Caco-2 (cell line): ENCODE measurements at regions not wholly inside any gene's neighbourhood (a gene's known extent, or its start where the extent isn't known, plus 50 kb on each side); places are given as distances from the start of the nearest gene placed in this dataset.

Source experiments
- BruUV-seq: library from RNA; stranded (reverse); fragments of 400-500 nt; replicated peaks from 2 replicates; lab custom pipeline; 2021; lab: Mats Ljungman, UMichigan
- CTCF ChIA-PET: fragments of 300-600 bp; sonication (Branson Sonifier 250); formaldehyde crosslinking; loops from one replicate; lab custom pipeline; 2022; ENCODE audit warnings: antibody characterized with exemption; lab: Charles Lee
- POLR2A ChIA-PET: fragments of 300-600 bp; sonication (Branson Sonifier 250); formaldehyde crosslinking; loops from one replicate; lab custom pipeline; 2022; ENCODE audit warnings: antibody characterized with exemption; lab: Charles Lee
- DNase-seq, 2 experiments: peaks; one replicate each; pipeline versions ENCODE4 v3.0.0 to v3.0.0-alpha.2; 2020 to 2022
- H3K27me3 ChIP-seq: replicated peaks from 2 replicates; pipeline ENCODE4 v1.6.0; 2011; ENCODE audit warnings: low read length; ENCODE audit not compliant: control insufficient read depth, insufficient read depth
- H3K36me3 ChIP-seq: 2 replicates; pipeline ENCODE4 v1.5.1; 2011; ENCODE audit warnings: low read length; ENCODE audit not compliant: control insufficient read depth, insufficient read depth
- H3K4me1 ChIP-seq: fragments of 250-450 bp; sonication (Bioruptor Pico); 2 replicates; pipeline ENCODE4 v1.5.1; 2020; ENCODE audit warnings: mild to moderate bottlenecking
- H3K4me3 ChIP-seq: 2 replicates; pipeline ENCODE4 v1.5.1; 2011; ENCODE audit warnings: low read depth, mild to moderate bottlenecking, control low read depth, low read length
- H3K9me3 ChIP-seq: fragments of 250-450 bp; sonication (Bioruptor Pico); 2 replicates; pipeline ENCODE4 v1.5.1; 2020; ENCODE audit warnings: mild to moderate bottlenecking, moderate library complexity
- H3K27ac Mint-ChIP-seq: one replicate; pipeline ENCODE4 v1.8.0; 2022; ENCODE audit warnings: mixed read lengths; ENCODE audit not compliant: unreplicated experiment
- H3K27me3 Mint-ChIP-seq: one replicate; pipeline ENCODE4 v1.8.0; 2022; ENCODE audit warnings: mixed read lengths; ENCODE audit not compliant: insufficient read depth, unreplicated experiment
- H3K36me3 Mint-ChIP-seq: one replicate; pipeline ENCODE4 v1.8.0; 2022; ENCODE audit warnings: mild to moderate bottlenecking, mixed read lengths; ENCODE audit not compliant: insufficient read depth, unreplicated experiment
- H3K4me1 Mint-ChIP-seq: one replicate; pipeline ENCODE4 v1.8.0; 2022; ENCODE audit warnings: low read depth, mixed read lengths; ENCODE audit not compliant: unreplicated experiment
- H3K4me3 Mint-ChIP-seq: one replicate; pipeline ENCODE4 v1.8.0; 2022; ENCODE audit warnings: mild to moderate bottlenecking, moderate library complexity, mixed read lengths; ENCODE audit not compliant: unreplicated experiment
- H3K9me3 Mint-ChIP-seq: one replicate; pipeline ENCODE4 v1.8.0; 2022; ENCODE audit warnings: mixed read lengths; ENCODE audit not compliant: unreplicated experiment
- intact Hi-C: fragments of 100-400 bp; cut with micrococcal nuclease; formaldehyde crosslinking; loops from one replicate; pipeline ENCODE4 v1.10.0; 2022; ENCODE audit not compliant: unreplicated experiment
- TF ChIP-seq, protein P1 (sequence below), 2 experiments: fragments of 200-600 bp in 1 of 2; IDR thresholded peaks; 1 replicate in 1 of 2; 2 replicates in 1 of 2; pipeline versions ENCODE4 v1.5.1 to v1.8.0; 2011 to 2022; ENCODE audit warnings: antibody characterized with exemption in 1 of 2, control low read depth in 1 of 2, inconsistent platforms in 1 of 2, low read depth in 1 of 2, low read length in 1 of 2, mild to moderate bottlenecking in 1 of 2, moderate library complexity in 1 of 2; ENCODE audit not compliant: insufficient read depth in 1 of 2, severe bottlenecking in 1 of 2, unreplicated experiment in 1 of 2

DNA sequence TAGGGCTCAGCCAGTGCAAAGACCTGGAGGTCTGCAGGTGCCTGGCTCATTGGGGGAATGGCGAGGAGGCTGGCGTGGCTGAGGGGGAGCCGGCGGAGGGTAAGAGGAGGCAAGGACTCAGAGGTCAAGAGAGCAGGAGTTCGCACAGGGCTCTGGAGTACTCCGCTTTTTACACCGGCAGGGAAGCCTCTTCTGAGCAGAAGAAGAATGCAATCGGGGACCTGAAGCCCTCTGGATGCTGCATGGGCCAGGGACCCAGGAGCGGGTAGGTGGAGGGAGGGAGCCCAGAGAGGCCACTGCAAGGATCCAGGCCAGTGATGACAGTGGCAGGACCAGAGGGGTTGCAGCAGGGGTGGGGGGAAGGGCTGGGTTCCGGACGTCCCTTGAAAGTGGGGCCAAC, 70.4 kb upstream of the TAMM41 start:
- Mint-ChIP-seq H3K9me3 (no peaks in the 10 kb centered on the region), H3K27me3 (peaks cover 11% of the 10 kb centered on the region)
- CTCF ChIA-PET: no interaction called here

DNA sequence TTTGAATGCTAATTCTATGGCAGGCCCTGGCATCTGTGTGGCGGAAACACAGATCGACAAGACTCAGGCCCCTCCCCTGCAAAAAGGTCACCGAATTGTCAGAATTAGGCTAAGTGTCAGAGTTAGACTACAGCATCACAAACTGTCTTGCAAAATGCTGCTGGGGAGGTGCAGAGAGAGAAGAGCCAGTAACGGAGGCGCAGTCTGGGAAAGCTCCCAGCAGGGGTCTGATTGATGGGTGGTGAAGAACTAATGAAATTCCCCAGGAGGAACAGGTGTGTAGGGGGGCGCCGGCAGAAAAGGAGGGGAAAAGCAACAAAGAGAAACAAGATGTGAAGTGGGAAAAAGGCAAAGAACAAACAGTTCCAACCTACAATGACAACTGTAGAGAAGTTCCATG, 72.7 kb upstream of the TAMM41 start:
- Mint-ChIP-seq H3K27ac (no peak overlapping the region), H3K36me3 (no peaks in the 10 kb centered on the region), H3K4me3 (no peak overlapping the region), H3K9me3 (no peaks in the 10 kb centered on the region), H3K4me1 (no peaks in the 10 kb centered on the region), H3K27me3 (peaks cover 17% of the 10 kb centered on the region)
- Histone ChIP-seq H3K36me3 (no peaks in the 10 kb centered on the region), H3K4me1 (no peaks in the 10 kb centered on the region), H3K9me3 (no peaks in the 10 kb centered on the region; the same call in 1 of the 2 replicates), H3K27me3 (no peaks in the 10 kb centered on the region; the same call in 1 of the 2 replicates), H3K4me3 (no peak overlapping the region)
- TF ChIP-seq, protein P1, sequence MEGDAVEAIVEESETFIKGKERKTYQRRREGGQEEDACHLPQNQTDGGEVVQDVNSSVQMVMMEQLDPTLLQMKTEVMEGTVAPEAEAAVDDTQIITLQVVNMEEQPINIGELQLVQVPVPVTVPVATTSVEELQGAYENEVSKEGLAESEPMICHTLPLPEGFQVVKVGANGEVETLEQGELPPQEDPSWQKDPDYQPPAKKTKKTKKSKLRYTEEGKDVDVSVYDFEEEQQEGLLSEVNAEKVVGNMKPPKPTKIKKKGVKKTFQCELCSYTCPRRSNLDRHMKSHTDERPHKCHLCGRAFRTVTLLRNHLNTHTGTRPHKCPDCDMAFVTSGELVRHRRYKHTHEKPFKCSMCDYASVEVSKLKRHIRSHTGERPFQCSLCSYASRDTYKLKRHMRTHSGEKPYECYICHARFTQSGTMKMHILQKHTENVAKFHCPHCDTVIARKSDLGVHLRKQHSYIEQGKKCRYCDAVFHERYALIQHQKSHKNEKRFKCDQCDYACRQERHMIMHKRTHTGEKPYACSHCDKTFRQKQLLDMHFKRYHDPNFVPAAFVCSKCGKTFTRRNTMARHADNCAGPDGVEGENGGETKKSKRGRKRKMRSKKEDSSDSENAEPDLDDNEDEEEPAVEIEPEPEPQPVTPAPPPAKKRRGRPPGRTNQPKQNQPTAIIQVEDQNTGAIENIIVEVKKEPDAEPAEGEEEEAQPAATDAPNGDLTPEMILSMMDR (IDR thresholded peaks at IDR 0.05; ENCODE audit: insufficient read depth in 1 of 2, low read depth in 1 of 2, low read length in 1 of 2, severe bottlenecking in 1 of 2, unreplicated experiment in 1 of 2): no peak
- no peak for DNase-seq
- CTCF ChIA-PET: no interaction called here
- no TSS peak for BruUV-seq
- intact Hi-C loops: no loop called here
- POLR2A ChIA-PET: no interaction called here

More for the DNA sequence above, 70.4 kb upstream of the TAMM41 start:
- no peaks in the 10 kb centered on the region; the same call in 1 of the 2 replicates for H3K27me3 ChIP-seq
- no peaks in the 10 kb centered on the region for H3K36me3 ChIP-seq
- no peak overlapping the region for H3K4me3 Mint-ChIP-seq
- no peaks in the 10 kb centered on the region for H3K4me1 Mint-ChIP-seq
- no peak overlapping the region for H3K4me3 ChIP-seq
- no peaks in the 10 kb centered on the region for H3K4me1 ChIP-seq
- no peak for DNase-seq
- intact Hi-C loops: no loop called here
- H3K27ac Mint-ChIP-seq: no peak overlapping the region
- TF ChIP-seq, protein P1 (IDR thresholded peaks at IDR 0.05; ENCODE audit: insufficient read depth in 1 of 2, low read depth in 1 of 2, low read length in 1 of 2, severe bottlenecking in 1 of 2, unreplicated experiment in 1 of 2): no peak
- no peaks in the 10 kb centered on the region for H3K36me3 Mint-ChIP-seq
- no TSS peak for BruUV-seq
- POLR2A ChIA-PET: no interaction called here
- H3K9me3 ChIP-seq: no peaks in the 10 kb centered on the region; the same call in 1 of the 2 replicates

DNA sequence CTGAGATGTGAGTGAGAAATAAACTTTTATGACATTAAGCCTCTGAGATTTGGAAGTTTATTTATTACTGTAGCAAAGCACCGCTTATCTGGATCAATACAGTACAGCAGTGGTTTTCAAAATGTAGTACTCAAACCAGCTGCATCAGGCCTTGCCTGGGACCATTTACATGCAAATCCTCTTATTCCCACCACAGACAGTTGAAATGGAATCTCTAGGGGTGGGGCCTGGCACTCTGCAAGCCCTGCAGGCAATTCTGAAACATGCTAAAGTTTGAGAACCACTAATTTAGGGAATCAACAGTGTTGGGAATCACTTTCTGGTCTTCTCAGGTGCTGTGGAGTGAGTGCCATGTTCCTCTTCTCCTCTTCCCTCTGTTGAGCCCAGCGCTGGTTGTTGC, 77.8 kb upstream of the TAMM41 start:
- Mint-ChIP-seq H3K9me3 (no peaks in the 10 kb centered on the region), H3K4me3 (no peak overlapping the region), H3K36me3 (no peaks in the 10 kb centered on the region), H3K4me1 (no peaks in the 10 kb centered on the region), H3K27ac (no peak overlapping the region), H3K27me3 (peaks cover 25% of the 10 kb centered on the region)
- Histone ChIP-seq H3K27me3 (no peaks in the 10 kb centered on the region; the same call in 1 of the 2 replicates), H3K4me1 (no peaks in the 10 kb centered on the region), H3K36me3 (no peaks in the 10 kb centered on the region), H3K4me3 (no peak overlapping the region), H3K9me3 (no peaks in the 10 kb centered on the region)
- intact Hi-C loops: no loop called here
- TF ChIP-seq, protein P1 (IDR thresholded peaks at IDR 0.05; ENCODE audit: insufficient read depth in 1 of 2, low read depth in 1 of 2, low read length in 1 of 2, severe bottlenecking in 1 of 2, unreplicated experiment in 1 of 2): no peak
- ChIA-PET POLR2A (no interaction called here), CTCF (no interaction called here)
- no peak for DNase-seq
- BruUV-seq: no TSS peak
